CD14-positive monocyte (primary cell): ENCODE measurements at regions not wholly inside any gene's neighbourhood (a gene's known extent, or its start where the extent isn't known, plus 50 kb on each side); places are given as distances from the start of the nearest gene placed in this dataset.

Source experiments
- DNase-seq, 3 donors: peaks; one replicate each; pipeline ENCODE4 v3.0.0-alpha.2; 2011 to 2022
- H2AFZ ChIP-seq: 2 replicates; pipeline ENCODE4 v1.6.0; 2012; ENCODE audit warnings: mild to moderate bottlenecking, low read depth, low read length, inconsistent platforms; ENCODE audit not compliant: insufficient read depth, poor library complexity, severe bottlenecking
- H3K27ac ChIP-seq, 2 donors: 1 replicate in 1 of 2; 2 replicates in 1 of 2; pipeline ENCODE4 v1.5.1; 2012 to 2013; ENCODE audit warnings: low read length in 2 of 2, control low read depth in 1 of 2, inconsistent platforms in 1 of 2, low read depth in 1 of 2, mild to moderate bottlenecking in 1 of 2
- H3K27me3 ChIP-seq, 2 donors: one replicate each; pipeline versions ENCODE4 v1.6.0 to v1.6.1; 2011 to 2013; ENCODE audit warnings: low read length in 2 of 2; ENCODE audit not compliant: control insufficient read depth in 2 of 2, insufficient read depth in 2 of 2
- H3K36me3 ChIP-seq, 2 donors: replicated peaks in 1 of 2; 1 replicate in 1 of 2; 2 replicates in 1 of 2; pipeline versions ENCODE4 v1.5.1 to v1.6.1; 2012 to 2013; ENCODE audit warnings: low read length in 2 of 2, control low read depth in 1 of 2, inconsistent platforms in 1 of 2, mild to moderate bottlenecking in 1 of 2; ENCODE audit not compliant: insufficient read depth in 2 of 2, control insufficient read depth in 1 of 2
- H3K4me1 ChIP-seq, 2 donors: 1 replicate in 1 of 2; 2 replicates in 1 of 2; pipeline versions ENCODE4 v1.5.1 to v1.6.1; 2012 to 2013; ENCODE audit warnings: low read length in 2 of 2, control low read depth in 1 of 2, inconsistent platforms in 1 of 2, mild to moderate bottlenecking in 1 of 2, moderate library complexity in 1 of 2; ENCODE audit not compliant: insufficient read depth in 2 of 2, control insufficient read depth in 1 of 2
- H3K4me2 ChIP-seq: replicated peaks from 2 replicates; pipeline ENCODE3; 2012; ENCODE audit warnings: low read length, moderate library complexity, mild to moderate bottlenecking; ENCODE audit not compliant: poor library complexity, severe bottlenecking; ENCODE audit errors: extremely low read depth
- H3K4me3 ChIP-seq, 3 experiments: fragments of 200-600 bp in 1 of 3; sonication (generic) in 1 of 3; replicated peaks in 1 of 3; 1 replicate in 2 of 3; 2 replicates in 1 of 3; pipeline ENCODE4 v1.5.1; 2011 to 2013; ENCODE audit warnings: low read length in 3 of 3, mild to moderate bottlenecking in 3 of 3, control low read depth in 2 of 3, low read depth in 2 of 3, inconsistent platforms in 1 of 3, moderate library complexity in 1 of 3
- H3K79me2 ChIP-seq: 2 replicates; pipeline ENCODE4 v1.6.0; 2012; ENCODE audit warnings: mild to moderate bottlenecking, control low read depth, inconsistent platforms, low read length, moderate library complexity; ENCODE audit not compliant: insufficient read depth
- H3K9ac ChIP-seq: 2 replicates; pipeline ENCODE4 v1.6.0; 2017; ENCODE audit warnings: low read length, mild to moderate bottlenecking; ENCODE audit not compliant: insufficient read depth, poor library complexity, severe bottlenecking
- H3K9me3 ChIP-seq, 2 donors: replicated peaks in 1 of 2; 1 replicate in 1 of 2; 2 replicates in 1 of 2; pipeline versions ENCODE4 v1.5.1 to v1.6.1; 2012 to 2013; ENCODE audit warnings: low read length in 2 of 2, control low read depth in 1 of 2; ENCODE audit not compliant: control insufficient read depth in 1 of 2, insufficient read depth in 1 of 2
- H4K20me1 ChIP-seq: 2 replicates; pipeline ENCODE4 v1.6.0; 2012; ENCODE audit warnings: mild to moderate bottlenecking, low read length, control low read depth, moderate library complexity; ENCODE audit not compliant: insufficient read depth
- H3K27ac Mint-ChIP-seq, 7 donors: one replicate each; pipeline ENCODE4 v1.8.0; 2020; ENCODE audit warnings: mild to moderate bottlenecking in 7 of 7, mixed read lengths in 7 of 7, moderate library complexity in 6 of 7, inconsistent platforms in 2 of 7
- H3K27me3 Mint-ChIP-seq, 3 donors: one replicate each; pipeline ENCODE4 v1.8.0; 2021 to 2022; ENCODE audit warnings: low read depth in 3 of 3, mild to moderate bottlenecking in 3 of 3, mixed read lengths in 3 of 3, moderate library complexity in 3 of 3, inconsistent platforms in 1 of 3
- H3K36me3 Mint-ChIP-seq, 2 donors: one replicate each; pipeline ENCODE4 v1.8.0; 2020; ENCODE audit warnings: mixed read lengths in 2 of 2, inconsistent platforms in 1 of 2, mild to moderate bottlenecking in 1 of 2
- H3K4me1 Mint-ChIP-seq: one replicate; pipeline ENCODE4 v1.8.0; 2020; ENCODE audit warnings: mild to moderate bottlenecking, mixed read lengths
- H3K4me3 Mint-ChIP-seq, 2 donors: one replicate each; pipeline ENCODE4 v1.8.0; 2020; ENCODE audit warnings: mild to moderate bottlenecking in 2 of 2, mixed read lengths in 2 of 2, moderate library complexity in 1 of 2
- H3K9me3 Mint-ChIP-seq, 7 donors: one replicate each; pipeline ENCODE4 v1.8.0; 2020 to 2022; ENCODE audit warnings: mixed read lengths in 7 of 7, mild to moderate bottlenecking in 6 of 7, moderate library complexity in 6 of 7, inconsistent platforms in 2 of 7
- WGBS: methylation state at CpG from one replicate; pipeline ENCODE4 v1.1.5; 2013; ENCODE audit warnings: missing lambda C conversion rate; ENCODE audit not compliant: insufficient coverage; 5-methylcytosine and 5-hydroxymethylcytosine counted together
- intact Hi-C, 2 donors: fragments of 100-400 bp; cut with micrococcal nuclease; formaldehyde crosslinking; loops; one replicate each; pipeline versions ENCODE4 v1.15.0 to v1.15.1; 2023
- TF ChIP-seq, protein P1 (sequence below): fragments of 200-600 bp; IDR thresholded peaks from one replicate; pipeline ENCODE4 v1.8.0; 2022; ENCODE audit warnings: antibody characterized with exemption, mild to moderate bottlenecking

DNA sequence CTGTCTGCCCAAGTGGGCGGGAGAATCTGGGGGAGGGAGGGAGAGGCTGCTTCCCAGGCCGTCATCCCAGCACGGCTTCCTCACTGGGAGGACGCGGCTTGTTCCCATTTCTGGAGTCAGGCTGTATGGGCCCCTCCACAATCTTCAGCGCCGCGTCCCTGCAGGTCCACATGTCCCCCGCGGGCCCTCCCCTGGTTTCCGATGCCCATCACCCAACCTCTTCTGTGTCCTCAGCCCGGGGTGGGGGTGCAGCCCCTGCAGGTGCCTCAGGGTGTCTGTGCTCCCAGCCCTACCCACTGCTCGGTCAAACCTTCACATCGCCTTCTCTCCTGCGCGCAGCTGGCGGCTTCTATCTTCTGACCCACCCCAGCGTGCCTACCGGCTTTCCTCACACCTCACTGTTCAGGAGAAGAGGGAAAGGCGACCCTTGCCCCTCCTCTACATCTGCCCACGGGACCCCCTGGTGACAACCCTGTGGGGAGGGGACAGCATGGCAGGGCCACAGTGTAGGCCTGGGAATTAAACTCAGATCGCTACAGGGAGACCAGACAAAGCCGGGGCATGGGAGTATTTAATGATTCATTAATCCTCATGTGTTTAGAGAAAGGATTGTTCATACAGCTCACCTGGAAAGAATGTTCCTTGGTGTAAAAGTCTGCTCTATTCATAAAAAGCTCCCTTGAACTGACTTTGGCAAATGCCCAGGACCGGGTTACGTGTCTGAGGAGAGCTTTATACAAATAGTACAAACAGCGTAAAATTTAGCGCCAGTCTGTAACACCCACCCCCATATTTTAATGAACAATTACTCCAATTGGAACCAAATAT lies 145.1 kb downstream of the IRX1 start:
- Mint-ChIP-seq H3K4me3 (no peak overlapping the region), H3K27ac (no peak overlapping the region), H3K27me3 (peaks cover 0 to 2% (median 0%) of the 10 kb centered on the region in 3 donors), H3K4me1 (no peaks in the 10 kb centered on the region), H3K36me3 (no peaks in the 10 kb centered on the region), H3K9me3 (peaks cover 0 to 14% (median 3%) of the 10 kb centered on the region in 7 donors)
- no peak for DNase-seq
- TF ChIP-seq, protein P1, sequence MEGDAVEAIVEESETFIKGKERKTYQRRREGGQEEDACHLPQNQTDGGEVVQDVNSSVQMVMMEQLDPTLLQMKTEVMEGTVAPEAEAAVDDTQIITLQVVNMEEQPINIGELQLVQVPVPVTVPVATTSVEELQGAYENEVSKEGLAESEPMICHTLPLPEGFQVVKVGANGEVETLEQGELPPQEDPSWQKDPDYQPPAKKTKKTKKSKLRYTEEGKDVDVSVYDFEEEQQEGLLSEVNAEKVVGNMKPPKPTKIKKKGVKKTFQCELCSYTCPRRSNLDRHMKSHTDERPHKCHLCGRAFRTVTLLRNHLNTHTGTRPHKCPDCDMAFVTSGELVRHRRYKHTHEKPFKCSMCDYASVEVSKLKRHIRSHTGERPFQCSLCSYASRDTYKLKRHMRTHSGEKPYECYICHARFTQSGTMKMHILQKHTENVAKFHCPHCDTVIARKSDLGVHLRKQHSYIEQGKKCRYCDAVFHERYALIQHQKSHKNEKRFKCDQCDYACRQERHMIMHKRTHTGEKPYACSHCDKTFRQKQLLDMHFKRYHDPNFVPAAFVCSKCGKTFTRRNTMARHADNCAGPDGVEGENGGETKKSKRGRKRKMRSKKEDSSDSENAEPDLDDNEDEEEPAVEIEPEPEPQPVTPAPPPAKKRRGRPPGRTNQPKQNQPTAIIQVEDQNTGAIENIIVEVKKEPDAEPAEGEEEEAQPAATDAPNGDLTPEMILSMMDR = no peak
- H3K27me3 ChIP-seq = no peaks in the 10 kb centered on the region
- peaks cover 0 to 7% of the 10 kb centered on the region in 2 donors for H3K9me3 ChIP-seq
- no peaks in the 10 kb centered on the region for H4K20me1 ChIP-seq
- intact Hi-C loops = no loop called here
- H3K4me1 ChIP-seq = no peaks in the 10 kb centered on the region
- no peaks in the 10 kb centered on the region for H3K79me2 ChIP-seq
- no peak overlapping the region for H2AFZ ChIP-seq
- H3K36me3 ChIP-seq = no peaks in the 10 kb centered on the region
- H3K4me3 ChIP-seq = no peak overlapping the region
- H3K9ac ChIP-seq = no peak overlapping the region
- no peak overlapping the region for H3K4me2 ChIP-seq
- H3K27ac ChIP-seq = no peak overlapping the region
- 97% methylated on average over 17 of the region's 27 CpGs for WGBS

DNA sequence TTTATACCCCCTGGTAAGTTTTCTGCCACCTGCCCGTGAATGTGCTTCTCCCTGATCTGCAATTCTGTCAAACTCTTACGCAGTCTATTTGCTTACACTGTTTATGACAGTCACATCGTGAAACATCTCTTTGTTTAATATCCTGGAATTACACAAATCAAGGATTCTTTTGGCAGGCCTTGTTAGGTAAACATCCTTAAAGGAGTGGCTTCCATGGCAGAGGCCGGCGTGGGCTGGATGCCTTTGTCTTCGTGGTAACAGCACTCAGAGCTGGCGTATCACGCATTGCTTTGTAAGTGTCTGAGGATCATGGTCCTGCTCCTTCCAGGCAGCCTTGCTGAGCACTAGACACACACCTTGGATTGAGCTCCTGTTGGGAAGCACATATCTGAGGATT lies 145.7 kb downstream of the IRX1 start:
- Mint-ChIP-seq H3K27ac (no peak overlapping the region), H3K4me3 (no peak overlapping the region), H3K9me3 (peaks cover 0 to 14% (median 6%) of the 10 kb centered on the region in 7 donors), H3K36me3 (no peaks in the 10 kb centered on the region), H3K4me1 (no peaks in the 10 kb centered on the region), H3K27me3 (peaks cover 0 to 2% (median 0%) of the 10 kb centered on the region in 3 donors)
- H3K27ac ChIP-seq = no peak overlapping the region
- DNase-seq = no peak
- H3K27me3 ChIP-seq = no peaks in the 10 kb centered on the region
- no peaks in the 10 kb centered on the region for H3K4me1 ChIP-seq
- H3K36me3 ChIP-seq = no peaks in the 10 kb centered on the region
- peaks cover 0 to 10% of the 10 kb centered on the region in 2 donors for H3K9me3 ChIP-seq
- H2AFZ ChIP-seq = no peak overlapping the region
- H3K4me2 ChIP-seq = no peak overlapping the region
- H4K20me1 ChIP-seq = no peaks in the 10 kb centered on the region
- no peak overlapping the region for H3K4me3 ChIP-seq
- no peaks in the 10 kb centered on the region for H3K79me2 ChIP-seq
- intact Hi-C loops = no loop called here
- no peak overlapping the region for H3K9ac ChIP-seq
- WGBS = 84% methylated on average over 8 of the region's 8 CpGs
- TF ChIP-seq, protein P1 = no peak
